ENCODE measurements at regions not wholly inside any gene's neighbourhood (a gene's known extent, or its start where the extent isn't known, plus 50 kb on each side); places are given as distances from the start of the nearest gene placed in this dataset.

GRCh38 chr12:34386016-34386415, 363.7 kb downstream of the ALG10 start:
- no peak for DNase-seq

GRCh38 chr12:34386621-34387255, 364.4 kb downstream of the ALG10 start:
- DNase-seq: no peak

- DNase-seq: no peak
Observed at GRCh38 chr12:34387711-34388635, 365.7 kb downstream of the ALG10 start.

DNA sequence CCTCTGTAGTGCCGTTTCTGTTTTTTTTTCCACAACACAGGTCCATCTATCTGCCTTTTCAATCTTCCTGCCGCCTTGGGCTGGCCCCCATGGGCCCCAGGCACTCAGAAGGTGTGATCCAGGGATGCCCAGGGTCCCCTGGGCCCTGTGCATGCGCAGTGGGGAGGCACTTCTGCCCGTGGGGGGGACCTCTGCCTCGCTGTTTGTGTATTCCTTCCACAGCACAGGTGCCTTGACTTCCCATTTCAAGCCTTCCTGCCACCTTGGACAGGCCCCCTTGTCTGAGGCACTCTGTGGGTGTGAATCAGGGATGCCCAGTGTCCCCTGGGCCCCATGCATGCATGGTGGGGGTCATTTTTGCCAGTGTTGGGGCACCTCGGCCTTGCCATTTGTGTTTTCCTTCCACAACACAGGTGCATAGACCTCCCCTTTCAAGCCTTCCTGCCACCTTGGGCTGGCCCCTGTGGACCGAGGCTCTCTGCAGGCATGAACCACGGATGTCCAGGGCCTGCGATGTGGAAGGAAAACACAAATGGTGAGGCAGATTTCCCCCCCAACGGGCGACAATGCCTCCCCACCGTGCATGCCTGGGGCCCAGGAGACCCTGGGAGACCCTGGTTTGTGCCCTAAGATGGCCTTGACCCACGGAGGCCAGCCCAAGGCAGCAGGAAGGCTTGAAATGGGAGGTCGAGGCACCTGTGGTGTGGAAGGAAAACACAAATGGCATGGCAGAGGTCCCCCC, 366.5 kb downstream of the ALG10 start:
- DNase-seq: no peak

- DNase-seq: no peak
Observed at GRCh38 chr12:34389378-34390170, 367.3 kb downstream of the ALG10 start.

GRCh38 chr12:34390171-34390841, 368.0 kb downstream of the ALG10 start:
- DNase-seq: peak in 1 of 2 donors; percentile 1

- DNase-seq: peak in 1 of 2 donors; percentile 9
Observed at GRCh38 chr12:34390846-34391700, 368.8 kb downstream of the ALG10 start.

DNA sequence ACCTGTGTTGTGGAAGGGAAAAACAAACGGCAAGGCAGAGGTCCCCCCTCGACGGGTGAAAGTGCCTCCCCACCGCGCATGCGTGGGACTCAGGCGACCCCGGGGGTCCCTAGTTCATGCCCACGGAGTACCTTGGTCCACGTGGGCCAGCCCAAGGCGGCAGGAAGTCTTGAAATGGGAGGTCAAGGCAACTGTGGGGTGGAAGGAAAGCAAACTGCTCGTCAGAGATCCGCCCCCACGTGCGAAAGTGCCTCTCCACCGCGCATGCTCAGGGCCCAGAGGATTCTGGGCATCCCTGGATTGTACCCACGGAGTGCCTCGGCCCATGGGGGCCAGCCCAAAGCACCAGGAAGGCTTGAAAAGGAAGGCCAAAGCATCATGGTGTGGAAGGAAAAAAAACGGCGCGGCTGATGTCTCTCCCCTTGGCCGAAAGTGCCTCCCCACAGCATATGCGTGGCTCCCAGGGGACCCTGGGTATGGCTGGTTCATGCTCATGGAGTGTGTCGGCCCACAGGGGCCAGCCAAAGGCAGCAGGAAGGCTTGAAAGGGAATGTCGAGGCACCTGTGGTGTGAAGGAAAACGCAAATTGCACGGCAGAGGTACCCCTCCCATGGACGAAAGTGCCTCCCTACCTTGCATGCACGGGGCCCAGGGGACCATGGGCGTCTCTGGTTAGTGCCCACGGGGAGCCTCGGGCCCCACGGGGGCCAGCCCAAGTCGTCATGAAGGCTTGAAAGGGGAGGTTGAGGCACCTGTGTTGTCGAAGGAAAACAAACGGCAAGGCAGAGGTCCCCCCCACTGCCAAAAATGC, 369.7 kb downstream of the ALG10 start:
- no peak for DNase-seq

- DNase-seq: peak in 1 of 2 donors; percentile 8
Observed at GRCh38 chr12:34392741-34393085, 370.4 kb downstream of the ALG10 start.

DNA sequence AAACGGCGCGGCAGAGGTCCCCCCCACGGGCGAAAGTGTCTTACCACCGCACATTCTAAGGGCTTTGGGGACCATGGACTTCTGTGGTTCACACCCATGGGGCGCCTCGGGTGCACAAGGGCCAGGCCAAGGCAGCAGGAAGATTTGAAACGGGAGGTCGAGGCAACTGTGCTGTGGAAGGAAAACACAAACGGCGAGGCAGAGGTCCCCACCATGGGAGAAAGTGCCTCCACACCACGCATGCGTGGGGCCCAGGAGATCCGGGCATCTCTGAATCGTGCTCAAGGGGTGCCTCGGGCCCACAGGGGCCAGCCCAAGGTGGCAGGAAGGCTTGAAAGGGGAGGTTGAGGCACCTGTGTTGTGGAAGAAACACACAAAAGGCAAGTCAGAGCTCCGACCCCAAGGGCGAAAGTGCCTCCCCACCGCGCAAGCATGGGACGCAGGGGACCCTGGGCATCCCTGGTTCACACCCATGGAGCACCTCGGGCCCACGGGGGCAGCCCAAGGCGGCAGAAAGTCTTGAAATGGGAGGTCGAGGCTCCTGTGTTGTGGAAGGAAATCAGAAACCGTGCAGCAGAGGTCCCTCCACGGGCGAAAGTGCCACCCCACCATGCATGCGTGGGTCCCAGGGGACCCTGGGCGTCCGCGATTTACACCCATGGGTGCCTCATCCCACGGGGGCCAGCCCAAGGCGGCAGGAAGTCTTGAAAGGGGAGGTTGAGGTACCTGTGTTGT, 371.0 kb downstream of the ALG10 start:
- peak in 1 of 2 donors; percentile 4 for DNase-seq

DNA sequence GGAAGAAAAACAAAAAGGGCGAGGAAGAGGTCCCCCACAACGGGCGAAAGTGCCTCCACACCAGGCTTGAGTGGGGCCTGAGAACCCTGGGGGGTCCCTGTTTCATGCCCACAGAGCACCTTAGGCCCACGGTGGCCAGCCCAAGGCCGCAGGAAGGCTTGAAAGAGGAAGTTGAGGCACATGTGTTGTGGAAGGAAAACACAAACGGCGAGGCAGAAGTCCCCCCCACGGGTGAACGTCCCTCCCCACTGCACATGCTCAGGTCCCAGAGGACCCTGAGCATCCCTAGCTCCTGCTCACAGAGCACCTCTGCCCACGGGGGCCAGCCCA, 371.5 kb downstream of the ALG10 start:
- DNase-seq: peak in 1 of 2 donors; percentile 4

GRCh38 chr12:34394211-34395055, 372.1 kb downstream of the ALG10 start:
- DNase-seq: peak in 1 of 2 donors; percentile 10

DNA sequence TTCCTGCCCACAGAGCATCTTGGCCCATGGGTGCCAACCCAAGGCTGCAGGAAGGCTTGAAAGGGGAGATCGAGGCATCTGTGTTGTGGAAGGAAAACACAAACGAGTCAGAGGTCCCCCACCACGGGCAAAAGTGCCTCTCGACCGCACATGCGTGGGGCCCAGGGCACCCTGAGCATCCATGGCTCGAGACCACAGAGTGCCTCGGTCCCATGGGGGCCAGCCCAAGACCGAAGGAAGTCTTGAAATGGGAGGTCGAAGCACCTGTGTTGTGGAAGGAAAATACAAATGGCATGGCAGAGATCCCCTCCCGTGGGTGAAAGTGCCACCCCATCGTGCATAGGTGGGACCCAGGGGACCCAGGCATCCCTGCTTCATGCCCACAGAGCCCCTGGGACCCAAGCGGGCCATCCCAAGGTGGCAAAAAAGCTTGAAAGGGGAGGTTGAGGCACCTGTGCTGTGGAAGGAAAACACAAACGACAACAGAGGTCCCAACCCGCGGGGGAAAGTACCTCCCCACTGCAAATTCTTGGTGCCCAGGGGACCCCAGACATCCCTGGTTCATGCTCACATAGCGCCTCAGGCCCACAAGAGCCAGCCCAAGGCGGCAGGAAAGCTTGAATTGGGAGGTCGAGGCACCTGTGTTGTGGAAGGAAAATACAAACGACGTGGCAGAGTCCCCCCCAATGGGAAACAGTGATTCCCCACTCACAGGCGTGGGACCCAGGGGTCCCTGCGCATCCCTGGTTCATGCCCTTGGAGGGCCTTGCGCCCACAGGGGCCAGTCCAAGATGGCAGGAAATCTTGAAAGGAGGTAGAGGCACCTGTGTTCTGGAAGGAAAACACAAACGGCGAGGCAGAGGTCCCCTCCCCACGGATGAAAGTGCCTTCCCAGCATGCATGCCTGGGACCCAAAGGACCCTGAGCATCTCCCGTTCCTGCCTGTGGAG, 373.0 kb downstream of the ALG10 start:
- no peak for DNase-seq

DNA sequence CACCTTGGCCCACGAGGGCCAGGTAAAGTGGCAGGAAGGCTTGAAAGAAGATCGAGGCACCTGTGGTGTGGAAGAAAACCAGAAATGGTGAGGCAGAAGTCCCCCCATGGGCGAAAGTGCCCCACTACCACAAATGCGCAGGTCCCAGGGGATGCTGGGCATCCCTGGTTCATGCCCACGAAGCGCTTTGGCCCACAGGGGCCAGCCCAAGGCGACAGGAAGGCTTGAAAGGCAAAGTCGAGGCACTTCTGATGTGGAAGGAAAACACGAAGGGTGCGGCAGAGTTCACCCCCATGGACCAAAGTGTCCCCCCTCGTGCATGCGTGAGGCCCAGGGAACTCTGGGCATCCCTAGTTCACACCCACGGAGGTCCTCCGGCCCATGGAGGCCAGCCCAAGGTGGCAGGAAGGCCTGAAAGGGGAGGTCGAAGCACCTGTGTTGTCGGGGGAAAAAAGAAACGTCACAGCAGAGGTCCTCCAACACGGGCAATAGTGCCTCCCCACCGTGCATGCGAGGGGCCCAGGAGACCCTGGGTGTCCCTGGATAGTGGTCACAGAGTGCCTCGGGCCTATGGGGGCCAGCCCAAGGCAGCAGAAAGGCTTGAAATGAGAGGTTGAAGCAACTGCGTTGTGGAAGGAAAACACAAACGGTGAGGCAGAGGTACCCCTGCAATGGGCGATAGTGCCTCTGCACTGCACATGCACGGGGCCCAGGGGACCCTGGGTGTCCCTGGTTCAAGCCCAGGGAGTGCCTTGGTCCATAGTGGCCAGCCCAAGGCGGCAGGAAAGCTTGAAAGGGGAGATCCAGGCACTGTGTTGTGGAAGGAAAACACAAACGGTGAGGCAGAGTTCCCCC, 373.9 kb downstream of the ALG10 start:
- peak in 1 of 2 donors; percentile 5 for DNase-seq

- DNase-seq: peak in 1 of 2 donors; percentile 10
Observed at GRCh38 chr12:34396861-34397590, 374.7 kb downstream of the ALG10 start.

All from CD4-positive, alpha-beta T cell treated with Interleukin-4 for 1 hour (primary cell).